K562 (cell line): ENCODE measurements at regions not wholly inside any gene's neighbourhood (a gene's known extent, or its start where the extent isn't known, plus 50 kb on each side); places are given as distances from the start of the nearest gene placed in this dataset.

ENCODE experiments used
- ATAC-seq: fragments of 200-7000 bp; cut with Tn5 transposase; 3 replicates; pipeline ENCODE4 v1.9.1; 2020; ENCODE audit warnings: moderate library complexity
- BruUV-seq: library from RNA; stranded (reverse); fragments of 400-500 nt; replicated peaks from 2 replicates; lab custom pipeline; 2021; lab: Mats Ljungman, UMichigan
- CTCF ChIA-PET: fragments of 300-600 bp; formaldehyde crosslinking; extraction: SDS; loops from one replicate; lab custom pipeline; 2021; ENCODE audit warnings: low intra/inter-chr PET ratio; lab: Yijun Ruan, JAX
- POLR2A ChIA-PET: fragments of 300-600, 350-650 bp; sonication (Branson Sonifier 250); formaldehyde crosslinking; extraction: SDS; loops from one replicate; lab custom pipeline; 2021; ENCODE audit warnings: antibody characterized with exemption, inconsistent platforms; lab: Yijun Ruan, JAX
- DNase-seq, 4 experiments: peaks; one replicate each; pipeline versions ENCODE4 v3.0.0 to v3.0.0-alpha.2; 2011 to 2018; ENCODE audit warnings: low spot score in 3 of 4, mixed read lengths in 3 of 4; ENCODE audit errors: extremely low read depth in 1 of 4
- FAIRE-seq: peaks from 2 replicates; lab custom pipeline; 2011; peaks lifted over from hg19 to GRCh38; lab: Jason Lieb, UNC
- H2AFZ ChIP-seq: 2 replicates; pipeline ENCODE4 v1.6.0; 2011; ENCODE audit warnings: low read depth, low read length, control low read depth, inconsistent platforms
- H3K27ac ChIP-seq: fragments of 200-600 bp; 3 replicates; pipeline ENCODE4 v1.8.0; 2011; ENCODE audit warnings: low read depth, mild to moderate bottlenecking, control low read depth, inconsistent platforms, low read length, moderate library complexity, mixed read lengths; ENCODE audit errors: extremely low read depth
- H3K27me3 ChIP-seq, 2 experiments: fragments of 300-600 bp in 1 of 2; 2 replicates in 1 of 2; 3 replicates in 1 of 2; pipeline versions ENCODE4 v1.6.0 to v1.8.0; 2011; ENCODE audit warnings: inconsistent platforms in 2 of 2, low read length in 2 of 2, mild to moderate bottlenecking in 1 of 2, mixed read lengths in 1 of 2, moderate library complexity in 1 of 2; ENCODE audit not compliant: control insufficient read depth in 2 of 2, insufficient read depth in 2 of 2
- H3K36me3 ChIP-seq: fragments of 300-600 bp; 3 replicates; pipeline ENCODE4 v1.8.0; 2011; ENCODE audit warnings: mild to moderate bottlenecking, low read length, inconsistent platforms; ENCODE audit not compliant: control insufficient read depth, insufficient read depth
- H3K4me1 ChIP-seq, 2 experiments: fragments of 200-600 bp in 1 of 2; replicated peaks in 1 of 2; 2 replicates in 1 of 2; 3 replicates in 1 of 2; pipeline versions ENCODE4 v1.5.1 to v1.8.0; 2011; ENCODE audit warnings: inconsistent platforms in 2 of 2, low read length in 2 of 2, mild to moderate bottlenecking in 1 of 2, mixed read lengths in 1 of 2, moderate library complexity in 1 of 2; ENCODE audit not compliant: control insufficient read depth in 2 of 2, insufficient read depth in 2 of 2
- H3K4me2 ChIP-seq: 2 replicates; pipeline ENCODE4 v1.6.1; 2011; ENCODE audit warnings: low read length, control low read depth, inconsistent platforms, mixed read lengths; ENCODE audit not compliant: insufficient read depth
- H3K4me3 ChIP-seq: fragments of 200-600 bp; sonication (generic), shearing (Covaris generic); 2 replicates; pipeline ENCODE4 v1.5.1; 2016; ENCODE audit warnings: control low read depth, inconsistent platforms
- H3K79me2 ChIP-seq: fragments of 200-600 bp; 3 replicates; pipeline ENCODE4 v1.8.0; 2011; ENCODE audit warnings: low read length, inconsistent platforms; ENCODE audit not compliant: control insufficient read depth, insufficient read depth
- H3K9ac ChIP-seq, 2 experiments: 2 replicates each; pipeline versions ENCODE4 v1.6.0 to v1.6.1; 2011; ENCODE audit warnings: low read depth in 2 of 2, low read length in 2 of 2, control low read depth in 1 of 2, inconsistent platforms in 1 of 2, mild to moderate bottlenecking in 1 of 2, mixed read lengths in 1 of 2; ENCODE audit not compliant: insufficient read depth in 1 of 2
- H3K9me1 ChIP-seq: one replicate; pipeline ENCODE4 v1.6.0; 2011; ENCODE audit warnings: inconsistent platforms, mild to moderate bottlenecking, low read length, moderate library complexity; ENCODE audit not compliant: control insufficient read depth, insufficient read depth
- H3K9me3 ChIP-seq: replicated peaks from 2 replicates; pipeline ENCODE4 v1.5.1; 2011; ENCODE audit warnings: low read depth, low read length, inconsistent platforms; ENCODE audit not compliant: control insufficient read depth, insufficient read depth
- H4K20me1 ChIP-seq: replicated peaks from 2 replicates; pipeline ENCODE4 v1.6.1; 2011; ENCODE audit warnings: low read length, inconsistent platforms, mixed read lengths; ENCODE audit not compliant: control insufficient read depth, insufficient read depth
- FIP1L1 ChIP-seq: fragments of 200-400 bp; formaldehyde crosslinking; IDR thresholded peaks from 2 replicates; pipeline ENCODE4 v1.6.1; 2018; ENCODE audit warnings: mild to moderate bottlenecking, low read depth, low read length; ENCODE audit not compliant: poor library complexity, severe bottlenecking
- MTA1 ChIP-seq: fragments of 450-650 bp; IDR thresholded peaks from 2 replicates; pipeline ENCODE4 v1.6.1; 2017; ENCODE audit warnings: borderline replicate concordance
- NR1H2 ChIP-seq: sonication (generic); formaldehyde crosslinking; IDR thresholded peaks from 2 replicates; pipeline ENCODE4 v1.4.0; 2020; ENCODE audit warnings: mild to moderate bottlenecking, missing genetic modification reagents
- RAD21 ChIP-seq, 2 experiments: fragments of 250-450 bp in 1 of 2; fragments of 450-650 bp in 1 of 2; sonication (Bioruptor Pico) in 1 of 2; formaldehyde crosslinking in 1 of 2; IDR thresholded peaks in 1 of 2; conservative IDR thresholded peaks in 1 of 2; 2 replicates each; pipeline versions ENCODE4 v1.4.0 to v1.8.0; 2020 to 2022; ENCODE audit warnings: mild to moderate bottlenecking in 2 of 2, moderate library complexity in 1 of 2
- ZNF121 ChIP-seq: sonication (generic); formaldehyde crosslinking; conservative IDR thresholded peaks from 2 replicates; pipeline ENCODE4 v1.8.0; 2022; ENCODE audit warnings: missing genetic modification reagents
- in situ Hi-C: fragments of 300-500 bp; cut with MboI; formaldehyde crosslinking; loops from 4 replicates; pipeline ENCODE4 v1.15.0; 2018; ENCODE audit warnings: inconsistent platforms, mixed read lengths
- intact Hi-C: fragments of 100-400 bp; cut with micrococcal nuclease; formaldehyde crosslinking; loops from 2 replicates; pipeline ENCODE4 v1.14.2; 2022
- TF ChIP-seq, protein P1 (sequence below), 2 experiments: fragments of 250-450 bp in 1 of 2; fragments of 450-650 bp in 1 of 2; sonication (Bioruptor Pico) in 1 of 2; IDR thresholded peaks; 2 replicates each; pipeline versions ENCODE4 v1.6.1 to v1.8.0; 2016 to 2021; ENCODE audit warnings: mild to moderate bottlenecking in 2 of 2, moderate library complexity in 2 of 2, missing compliant biosample characterization in 1 of 2, missing genetic modification characterization in 1 of 2
- TF ChIP-seq, protein P2 (sequence below): sonication (generic); formaldehyde crosslinking; IDR thresholded peaks from 2 replicates; pipeline ENCODE4 v1.8.0; 2023; ENCODE audit warnings: missing genetic modification reagents, mild to moderate bottlenecking, borderline replicate concordance
- TF ChIP-seq, protein P3 (sequence below), 2 experiments: fragments of 450-650 bp; IDR thresholded peaks; 2 replicates each; pipeline ENCODE4 v1.6.1; 2016
- TF ChIP-seq, protein P4 (sequence below): fragments of 200-800 bp; sonication (Bioruptor generic); IDR thresholded peaks from 2 replicates; pipeline ENCODE4 v1.6.1; 2017; ENCODE audit warnings: missing genetic modification characterization, missing compliant biosample characterization
- TF ChIP-seq, protein P5 (sequence below): conservative IDR thresholded peaks from 2 replicates; pipeline ENCODE4 v1.6.1; 2011; ENCODE audit warnings: low read depth, mild to moderate bottlenecking, low read length; ENCODE audit not compliant: control insufficient read depth

DNA sequence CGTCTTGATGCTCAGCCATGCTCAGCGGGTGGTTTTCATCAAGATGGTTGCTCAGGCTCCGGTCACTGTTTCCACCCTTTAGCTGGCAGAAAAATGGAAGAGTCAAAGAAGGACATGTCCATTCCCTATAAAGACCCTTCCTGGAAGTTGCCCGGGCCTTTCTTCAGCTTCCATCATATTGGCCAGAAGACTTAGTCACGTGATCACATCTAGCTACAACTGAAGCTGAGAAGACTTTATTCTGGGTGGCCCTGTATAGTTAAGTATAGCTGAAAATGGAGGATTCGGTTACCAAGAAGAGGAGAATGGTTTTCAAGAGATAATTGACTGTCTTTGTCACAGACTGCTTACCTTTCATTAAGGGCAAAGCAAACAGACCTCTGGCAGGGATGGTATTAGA lies 296.7 kb upstream of the CASK start (continued):
- TF ChIP-seq, protein P1, sequence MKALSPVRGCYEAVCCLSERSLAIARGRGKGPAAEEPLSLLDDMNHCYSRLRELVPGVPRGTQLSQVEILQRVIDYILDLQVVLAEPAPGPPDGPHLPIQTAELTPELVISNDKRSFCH (CRISPR knock-in tag; IDR thresholded peaks at IDR 0.05): no peak
- TF ChIP-seq, protein P1 (tag; IDR thresholded peaks at IDR 0.05): no peak

DNA sequence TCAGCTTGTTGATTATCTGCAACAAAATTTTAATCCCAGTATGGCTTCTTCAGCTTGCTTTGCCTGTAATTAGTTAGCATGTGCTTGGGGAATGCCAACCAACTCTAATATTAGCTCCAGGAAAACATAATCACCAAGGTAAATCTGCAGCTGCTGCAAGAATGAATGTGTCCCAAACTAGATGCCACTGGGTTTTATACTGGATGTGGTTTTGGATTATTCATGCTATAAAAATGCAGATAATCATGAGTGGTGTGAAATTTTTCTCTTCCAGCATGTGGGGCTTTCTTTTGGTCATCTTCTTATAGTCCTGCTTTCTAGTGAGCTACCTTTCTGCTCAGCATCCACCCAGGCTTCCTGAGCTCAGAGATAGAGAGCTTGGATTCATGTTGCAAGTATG lies 295.9 kb upstream of the CASK start:
- ATAC-seq: no peak
- no peak for FAIRE-seq
- Histone ChIP-seq H3K9ac (no peak overlapping the region), H3K4me1 (no peaks in the 10 kb centered on the region), H3K4me2 (no peak overlapping the region), H3K27ac (no peak overlapping the region), H3K79me2 (no peaks in the 10 kb centered on the region), H3K4me3 (no peak overlapping the region), H3K27me3 (no peaks in the 10 kb centered on the region), H3K36me3 (no peaks in the 10 kb centered on the region), H3K9me3 (no peaks in the 10 kb centered on the region), H2AFZ (no peak overlapping the region), H3K9me1 (no peaks in the 10 kb centered on the region), H4K20me1 (no peaks in the 10 kb centered on the region)
- ChIA-PET POLR2A (no interaction called here), CTCF (no interaction called here)
- intact Hi-C loops: no loop called here
- no peak for DNase-seq
- BruUV-seq: no TSS peak
- in situ Hi-C loops: no loop called here
- TF ChIP-seq, protein P2, sequence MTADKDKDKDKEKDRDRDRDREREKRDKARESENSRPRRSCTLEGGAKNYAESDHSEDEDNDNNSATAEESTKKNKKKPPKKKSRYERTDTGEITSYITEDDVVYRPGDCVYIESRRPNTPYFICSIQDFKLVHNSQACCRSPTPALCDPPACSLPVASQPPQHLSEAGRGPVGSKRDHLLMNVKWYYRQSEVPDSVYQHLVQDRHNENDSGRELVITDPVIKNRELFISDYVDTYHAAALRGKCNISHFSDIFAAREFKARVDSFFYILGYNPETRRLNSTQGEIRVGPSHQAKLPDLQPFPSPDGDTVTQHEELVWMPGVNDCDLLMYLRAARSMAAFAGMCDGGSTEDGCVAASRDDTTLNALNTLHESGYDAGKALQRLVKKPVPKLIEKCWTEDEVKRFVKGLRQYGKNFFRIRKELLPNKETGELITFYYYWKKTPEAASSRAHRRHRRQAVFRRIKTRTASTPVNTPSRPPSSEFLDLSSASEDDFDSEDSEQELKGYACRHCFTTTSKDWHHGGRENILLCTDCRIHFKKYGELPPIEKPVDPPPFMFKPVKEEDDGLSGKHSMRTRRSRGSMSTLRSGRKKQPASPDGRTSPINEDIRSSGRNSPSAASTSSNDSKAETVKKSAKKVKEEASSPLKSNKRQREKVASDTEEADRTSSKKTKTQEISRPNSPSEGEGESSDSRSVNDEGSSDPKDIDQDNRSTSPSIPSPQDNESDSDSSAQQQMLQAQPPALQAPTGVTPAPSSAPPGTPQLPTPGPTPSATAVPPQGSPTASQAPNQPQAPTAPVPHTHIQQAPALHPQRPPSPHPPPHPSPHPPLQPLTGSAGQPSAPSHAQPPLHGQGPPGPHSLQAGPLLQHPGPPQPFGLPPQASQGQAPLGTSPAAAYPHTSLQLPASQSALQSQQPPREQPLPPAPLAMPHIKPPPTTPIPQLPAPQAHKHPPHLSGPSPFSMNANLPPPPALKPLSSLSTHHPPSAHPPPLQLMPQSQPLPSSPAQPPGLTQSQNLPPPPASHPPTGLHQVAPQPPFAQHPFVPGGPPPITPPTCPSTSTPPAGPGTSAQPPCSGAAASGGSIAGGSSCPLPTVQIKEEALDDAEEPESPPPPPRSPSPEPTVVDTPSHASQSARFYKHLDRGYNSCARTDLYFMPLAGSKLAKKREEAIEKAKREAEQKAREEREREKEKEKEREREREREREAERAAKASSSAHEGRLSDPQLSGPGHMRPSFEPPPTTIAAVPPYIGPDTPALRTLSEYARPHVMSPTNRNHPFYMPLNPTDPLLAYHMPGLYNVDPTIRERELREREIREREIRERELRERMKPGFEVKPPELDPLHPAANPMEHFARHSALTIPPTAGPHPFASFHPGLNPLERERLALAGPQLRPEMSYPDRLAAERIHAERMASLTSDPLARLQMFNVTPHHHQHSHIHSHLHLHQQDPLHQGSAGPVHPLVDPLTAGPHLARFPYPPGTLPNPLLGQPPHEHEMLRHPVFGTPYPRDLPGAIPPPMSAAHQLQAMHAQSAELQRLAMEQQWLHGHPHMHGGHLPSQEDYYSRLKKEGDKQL (CRISPR knock-in tag): no peak
- TF ChIP-seq, protein P3, sequence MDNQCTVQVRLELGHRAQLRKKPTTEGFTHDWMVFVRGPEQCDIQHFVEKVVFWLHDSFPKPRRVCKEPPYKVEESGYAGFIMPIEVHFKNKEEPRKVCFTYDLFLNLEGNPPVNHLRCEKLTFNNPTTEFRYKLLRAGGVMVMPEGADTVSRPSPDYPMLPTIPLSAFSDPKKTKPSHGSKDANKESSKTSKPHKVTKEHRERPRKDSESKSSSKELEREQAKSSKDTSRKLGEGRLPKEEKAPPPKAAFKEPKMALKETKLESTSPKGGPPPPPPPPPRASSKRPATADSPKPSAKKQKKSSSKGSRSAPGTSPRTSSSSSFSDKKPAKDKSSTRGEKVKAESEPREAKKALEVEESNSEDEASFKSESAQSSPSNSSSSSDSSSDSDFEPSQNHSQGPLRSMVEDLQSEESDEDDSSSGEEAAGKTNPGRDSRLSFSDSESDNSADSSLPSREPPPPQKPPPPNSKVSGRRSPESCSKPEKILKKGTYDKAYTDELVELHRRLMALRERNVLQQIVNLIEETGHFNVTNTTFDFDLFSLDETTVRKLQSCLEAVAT (IDR thresholded peaks at IDR 0.05): no peak
- TF ChIP-seq NR1H2 (no peak), FIP1L1 (no peak), MTA1 (no peak), ZNF121 (CRISPR knock-in tag) (no peak), RAD21 (CRISPR knock-in tag; conservative IDR thresholded peaks at IDR 0.05 in 1 of 2, IDR thresholded peaks at IDR 0.05 in 1 of 2) (no peak)
- TF ChIP-seq, protein P4, sequence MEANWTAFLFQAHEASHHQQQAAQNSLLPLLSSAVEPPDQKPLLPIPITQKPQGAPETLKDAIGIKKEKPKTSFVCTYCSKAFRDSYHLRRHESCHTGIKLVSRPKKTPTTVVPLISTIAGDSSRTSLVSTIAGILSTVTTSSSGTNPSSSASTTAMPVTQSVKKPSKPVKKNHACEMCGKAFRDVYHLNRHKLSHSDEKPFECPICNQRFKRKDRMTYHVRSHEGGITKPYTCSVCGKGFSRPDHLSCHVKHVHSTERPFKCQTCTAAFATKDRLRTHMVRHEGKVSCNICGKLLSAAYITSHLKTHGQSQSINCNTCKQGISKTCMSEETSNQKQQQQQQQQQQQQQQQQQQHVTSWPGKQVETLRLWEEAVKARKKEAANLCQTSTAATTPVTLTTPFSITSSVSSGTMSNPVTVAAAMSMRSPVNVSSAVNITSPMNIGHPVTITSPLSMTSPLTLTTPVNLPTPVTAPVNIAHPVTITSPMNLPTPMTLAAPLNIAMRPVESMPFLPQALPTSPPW: no peak
- TF ChIP-seq, protein P5, sequence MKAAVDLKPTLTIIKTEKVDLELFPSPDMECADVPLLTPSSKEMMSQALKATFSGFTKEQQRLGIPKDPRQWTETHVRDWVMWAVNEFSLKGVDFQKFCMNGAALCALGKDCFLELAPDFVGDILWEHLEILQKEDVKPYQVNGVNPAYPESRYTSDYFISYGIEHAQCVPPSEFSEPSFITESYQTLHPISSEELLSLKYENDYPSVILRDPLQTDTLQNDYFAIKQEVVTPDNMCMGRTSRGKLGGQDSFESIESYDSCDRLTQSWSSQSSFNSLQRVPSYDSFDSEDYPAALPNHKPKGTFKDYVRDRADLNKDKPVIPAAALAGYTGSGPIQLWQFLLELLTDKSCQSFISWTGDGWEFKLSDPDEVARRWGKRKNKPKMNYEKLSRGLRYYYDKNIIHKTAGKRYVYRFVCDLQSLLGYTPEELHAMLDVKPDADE: no peak
